ENCODE measurements at regions not wholly inside any gene's neighbourhood (a gene's known extent, or its start where the extent isn't known, plus 50 kb on each side); places are given as distances from the start of the nearest gene placed in this dataset.

GRCh38 chr3:17974206-17974841 is 231.9 kb upstream of the TBC1D5 start:
- TF ChIP-seq, protein P1, sequence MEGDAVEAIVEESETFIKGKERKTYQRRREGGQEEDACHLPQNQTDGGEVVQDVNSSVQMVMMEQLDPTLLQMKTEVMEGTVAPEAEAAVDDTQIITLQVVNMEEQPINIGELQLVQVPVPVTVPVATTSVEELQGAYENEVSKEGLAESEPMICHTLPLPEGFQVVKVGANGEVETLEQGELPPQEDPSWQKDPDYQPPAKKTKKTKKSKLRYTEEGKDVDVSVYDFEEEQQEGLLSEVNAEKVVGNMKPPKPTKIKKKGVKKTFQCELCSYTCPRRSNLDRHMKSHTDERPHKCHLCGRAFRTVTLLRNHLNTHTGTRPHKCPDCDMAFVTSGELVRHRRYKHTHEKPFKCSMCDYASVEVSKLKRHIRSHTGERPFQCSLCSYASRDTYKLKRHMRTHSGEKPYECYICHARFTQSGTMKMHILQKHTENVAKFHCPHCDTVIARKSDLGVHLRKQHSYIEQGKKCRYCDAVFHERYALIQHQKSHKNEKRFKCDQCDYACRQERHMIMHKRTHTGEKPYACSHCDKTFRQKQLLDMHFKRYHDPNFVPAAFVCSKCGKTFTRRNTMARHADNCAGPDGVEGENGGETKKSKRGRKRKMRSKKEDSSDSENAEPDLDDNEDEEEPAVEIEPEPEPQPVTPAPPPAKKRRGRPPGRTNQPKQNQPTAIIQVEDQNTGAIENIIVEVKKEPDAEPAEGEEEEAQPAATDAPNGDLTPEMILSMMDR (IDR thresholded peaks at IDR 0.05): no peak
- TF ChIP-seq POLR2A (IDR thresholded peaks at IDR 0.05) (no peak), POLR2AphosphoS5 (IDR thresholded peaks at IDR 0.05) (no peak)

Measured in stomach (tissue), 4 donors.